Fibroblast of lung (primary cell): ENCODE measurements at regions not wholly inside any gene's neighbourhood (a gene's known extent, or its start where the extent isn't known, plus 50 kb on each side); places are given as distances from the start of the nearest gene placed in this dataset.

Experiments used
- DNase-seq, 2 donors: peaks; one replicate each; pipeline versions ENCODE4 v3.0.0 to v3.0.0-alpha.2; 2010; ENCODE audit warnings: low read depth in 2 of 2
- H2AFZ ChIP-seq: 2 replicates; pipeline ENCODE4 v1.5.1; 2012; ENCODE audit warnings: low read length, control low read depth, inconsistent platforms
- H3K27ac ChIP-seq: 2 replicates; pipeline ENCODE4 v1.5.1; 2011; ENCODE audit warnings: low read length, control low read depth; ENCODE audit not compliant: insufficient read depth
- H3K27me3 ChIP-seq: 2 replicates; pipeline ENCODE4 v1.5.1; 2011; ENCODE audit warnings: mild to moderate bottlenecking, low read length; ENCODE audit not compliant: control insufficient read depth, insufficient read depth
- H3K36me3 ChIP-seq: 2 replicates; pipeline ENCODE4 v1.5.1; 2011; ENCODE audit warnings: low read length; ENCODE audit not compliant: control insufficient read depth, insufficient read depth
- H3K4me1 ChIP-seq: 2 replicates; pipeline ENCODE4 v1.5.1; 2011; ENCODE audit warnings: low read length; ENCODE audit not compliant: control insufficient read depth, insufficient read depth; ENCODE audit errors: extremely low read depth
- H3K4me2 ChIP-seq: 2 replicates; pipeline ENCODE4 v1.5.1; 2011; ENCODE audit warnings: low read length, control low read depth; ENCODE audit not compliant: insufficient read depth; ENCODE audit errors: extremely low read depth
- H3K4me3 ChIP-seq, 4 experiments: fragments of 200-600 bp in 1 of 4; sonication (generic) in 1 of 4; replicated peaks in 1 of 4; 2 replicates each; pipeline ENCODE4 v1.5.1; 2011 to 2016; ENCODE audit warnings: low read length in 4 of 4, low read depth in 3 of 4, mild to moderate bottlenecking in 3 of 4, control low read depth in 2 of 4, inconsistent platforms in 1 of 4, mixed read lengths in 1 of 4; ENCODE audit not compliant: insufficient read depth in 1 of 4; ENCODE audit errors: control extremely low read depth in 1 of 4
- H3K79me2 ChIP-seq: 2 replicates; pipeline ENCODE4 v1.5.1; 2012; ENCODE audit warnings: mild to moderate bottlenecking, low read length, inconsistent platforms; ENCODE audit not compliant: control insufficient read depth, insufficient read depth
- H3K9ac ChIP-seq: 2 replicates; pipeline ENCODE4 v1.5.1; 2011; ENCODE audit warnings: mild to moderate bottlenecking, low read length, control low read depth; ENCODE audit not compliant: insufficient read depth
- H3K9me3 ChIP-seq: 2 replicates; pipeline ENCODE4 v1.5.1; 2012; ENCODE audit warnings: low read depth, low read length; ENCODE audit not compliant: control insufficient read depth, insufficient read depth
- H4K20me1 ChIP-seq: 2 replicates; pipeline ENCODE4 v1.5.1; 2011; ENCODE audit warnings: low read length; ENCODE audit not compliant: control insufficient read depth, insufficient read depth; ENCODE audit errors: extremely low read depth
- CTCF ChIP-seq, 2 donors: IDR thresholded peaks in 1 of 2; conservative IDR thresholded peaks in 1 of 2; 1 replicate in 1 of 2; 2 replicates in 1 of 2; pipeline ENCODE4 v1.5.1; 2011 to 2012; ENCODE audit warnings: low read length in 2 of 2, control low read depth in 1 of 2, inconsistent platforms in 1 of 2, low read depth in 1 of 2, mild to moderate bottlenecking in 1 of 2
- EZH2 ChIP-seq: IDR thresholded peaks from 2 replicates; pipeline ENCODE4 v1.5.1; 2012; ENCODE audit warnings: low read length, control low read depth, mild to moderate bottlenecking; ENCODE audit errors: missing control alignments

- Histone ChIP-seq H3K9ac (no peak overlapping the region), H3K4me3 (no peak overlapping the region), H4K20me1 (no peaks in the 10 kb centered on the region), H3K4me1 (no peaks in the 10 kb centered on the region), H3K79me2 (no peaks in the 10 kb centered on the region), H3K27me3 (no peaks in the 10 kb centered on the region), H3K4me2 (no peak overlapping the region), H3K9me3 (no peaks in the 10 kb centered on the region), H3K27ac (no peak overlapping the region), H3K36me3 (no peaks in the 10 kb centered on the region), H2AFZ (no peak overlapping the region)
- TF ChIP-seq CTCF (conservative IDR thresholded peaks at IDR 0.05 in 1 of 2, IDR thresholded peaks at IDR 0.05 in 1 of 2; ENCODE audit: low read depth in 1 of 2, low read length in 2 of 2) (no peak), EZH2 (no peak)
- DNase-seq: no peak
These were observed 217.1 kb downstream of the ANKRD60 start for GRCh38 chr20:58011106-58011946.

GRCh38 chr20:58010666-58011065 is 217.8 kb downstream of the ANKRD60 start:
- H3K4me2 ChIP-seq: no peak overlapping the region
- no peak overlapping the region for H3K9ac ChIP-seq
- H2AFZ ChIP-seq: no peak overlapping the region
- no peaks in the 10 kb centered on the region for H3K9me3 ChIP-seq
- no peaks in the 10 kb centered on the region for H3K36me3 ChIP-seq
- no peaks in the 10 kb centered on the region for H3K4me1 ChIP-seq
- H3K4me3 ChIP-seq: no peak overlapping the region
- H3K79me2 ChIP-seq: no peaks in the 10 kb centered on the region
- TF ChIP-seq CTCF (conservative IDR thresholded peaks at IDR 0.05 in 1 of 2, IDR thresholded peaks at IDR 0.05 in 1 of 2; ENCODE audit: low read depth in 1 of 2, low read length in 2 of 2): no peak
- TF ChIP-seq EZH2: no peak
- H3K27ac ChIP-seq: no peak overlapping the region
- no peaks in the 10 kb centered on the region for H4K20me1 ChIP-seq
- DNase-seq: no peak
- H3K27me3 ChIP-seq: no peaks in the 10 kb centered on the region

GRCh38 chr20:58010186-58010585 is 218.3 kb downstream of the ANKRD60 start:
- H3K27me3 ChIP-seq: no peaks in the 10 kb centered on the region
- no peak for DNase-seq
- H3K36me3 ChIP-seq: no peaks in the 10 kb centered on the region
- no peak overlapping the region for H2AFZ ChIP-seq
- H3K9me3 ChIP-seq: no peaks in the 10 kb centered on the region
- no peak for TF ChIP-seq CTCF (conservative IDR thresholded peaks at IDR 0.05 in 1 of 2, IDR thresholded peaks at IDR 0.05 in 1 of 2; ENCODE audit: low read depth in 1 of 2, low read length in 2 of 2)
- no peak for TF ChIP-seq EZH2
- H3K4me1 ChIP-seq: no peaks in the 10 kb centered on the region
- H3K4me2 ChIP-seq: no peak overlapping the region
- H4K20me1 ChIP-seq: no peaks in the 10 kb centered on the region
- H3K9ac ChIP-seq: no peak overlapping the region
- no peaks in the 10 kb centered on the region for H3K79me2 ChIP-seq
- H3K4me3 ChIP-seq: no peak overlapping the region
- H3K27ac ChIP-seq: no peak overlapping the region
